HFF-Myc (cell line): ENCODE measurements at regions not wholly inside any gene's neighbourhood (a gene's known extent, or its start where the extent isn't known, plus 50 kb on each side); places are given as distances from the start of the nearest gene placed in this dataset.

Experiments used
- DNase-seq: peaks from one replicate; pipeline ENCODE4 v3.0.0-alpha.2; 2011; ENCODE audit warnings: low read depth; ENCODE audit errors: extremely low read depth
- H3K4me3 ChIP-seq: replicated peaks from 2 replicates; pipeline ENCODE4 v1.5.1; 2011; ENCODE audit warnings: low read depth, mild to moderate bottlenecking, control low read depth, low read length
- CTCF ChIP-seq: IDR thresholded peaks from 2 replicates; pipeline ENCODE4 v1.5.1; 2012; ENCODE audit warnings: mild to moderate bottlenecking, low read depth, low read length, control low read depth; ENCODE audit errors: missing control alignments

GRCh38 chr14:43438056-43438455 lies 1069.0 kb downstream of the FSCB start:
- H3K4me3 ChIP-seq: no peak overlapping the region
- TF ChIP-seq CTCF: no peak
- DNase-seq: no peak

DNA sequence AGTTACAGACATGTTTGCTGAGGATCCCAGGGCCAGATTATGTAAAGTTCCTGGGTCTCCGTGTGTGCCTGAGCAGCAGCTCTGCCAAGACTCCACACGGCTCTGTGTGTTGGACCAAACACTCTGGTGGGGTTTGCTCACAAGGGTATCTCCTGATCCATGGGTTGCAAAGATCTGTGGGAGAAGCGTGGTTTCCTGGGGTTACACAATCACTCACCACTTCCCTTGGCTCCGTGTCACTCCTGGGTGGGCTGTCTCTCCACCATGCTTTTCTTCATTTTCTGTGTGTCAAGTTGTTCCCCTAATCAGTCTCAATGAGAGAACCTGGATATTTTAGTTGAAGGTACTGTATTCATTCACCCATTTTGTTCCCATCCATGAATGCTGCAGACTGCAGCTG lies 1088.8 kb downstream of the FSCB start:
- no peak for TF ChIP-seq CTCF
- no peak overlapping the region for H3K4me3 ChIP-seq
- DNase-seq: no peak

GRCh38 chr14:43413084-43413483 lies 1094.0 kb downstream of the FSCB start:
- no peak overlapping the region for H3K4me3 ChIP-seq
- no peak for DNase-seq
- TF ChIP-seq CTCF: no peak

- no peak for DNase-seq
- no peak overlapping the region for H3K4me3 ChIP-seq
- TF ChIP-seq CTCF: no peak
Observed at GRCh38 chr14:43411841-43412240, 1095.2 kb downstream of the FSCB start.

GRCh38 chr14:43410631-43411030 lies 1096.5 kb downstream of the FSCB start:
- TF ChIP-seq CTCF: no peak
- no peak for DNase-seq
- H3K4me3 ChIP-seq: no peak overlapping the region

DNA sequence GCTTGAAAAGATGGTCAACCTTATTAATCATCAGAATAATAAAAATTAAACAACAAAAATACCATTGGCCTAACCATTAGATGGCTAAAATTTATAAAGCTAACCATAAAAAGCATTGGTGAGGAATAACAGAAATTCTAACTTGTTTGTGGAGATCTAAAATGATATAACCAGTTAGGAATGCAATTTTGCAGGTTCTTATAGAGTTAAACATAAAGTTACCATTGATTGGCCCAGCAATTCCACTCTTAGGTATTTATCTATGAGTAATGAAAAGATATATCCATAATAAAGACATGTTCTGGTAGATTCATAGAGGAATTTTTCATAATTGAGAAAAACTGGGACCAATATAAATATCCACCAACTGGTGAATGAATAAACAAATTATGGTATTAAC lies 1098.6 kb downstream of the FSCB start:
- H3K4me3 ChIP-seq: no peak overlapping the region
- no peak for TF ChIP-seq CTCF
- DNase-seq: no peak

- H3K4me3 ChIP-seq: no peak overlapping the region
- no peak for TF ChIP-seq CTCF
- DNase-seq: no peak
Observed at GRCh38 chr14:43407706-43408105, 1099.4 kb downstream of the FSCB start.
